Esophagus squamous epithelium (tissue), 5 donors: ENCODE measurements at regions not wholly inside any gene's neighbourhood (a gene's known extent, or its start where the extent isn't known, plus 50 kb on each side); places are given as distances from the start of the nearest gene placed in this dataset.
"Not testable (repeated sequence)": the region's sequence is repeated elsewhere in the genome, so short reads cannot be mapped to it uniquely, and the experiment has no call there.

ENCODE experiments used
- DNase-seq: peaks from one replicate; lab custom pipeline; 2025; lab: John Stamatoyannopoulos, UW
- H3K27ac ChIP-seq, 4 donors: fragments of 200-600 bp; sonication (generic); one replicate each; pipeline ENCODE4 v1.5.1; 2016 to 2019; ENCODE audit warnings: mild to moderate bottlenecking in 1 of 4
- H3K27me3 ChIP-seq, 4 donors: fragments of 200-600 bp; sonication (generic); 1 replicate in 3 of 4; 2 replicates in 1 of 4; pipeline versions ENCODE4 v1.5.1 to v1.6.0; 2017 to 2021; ENCODE audit warnings: antibody characterized with exemption in 1 of 4
- H3K36me3 ChIP-seq, 3 donors: fragments of 200-600 bp; sonication (generic); one replicate each; pipeline ENCODE4 v1.5.1; 2016 to 2019
- H3K4me1 ChIP-seq, 3 donors: fragments of 200-600 bp; sonication (generic); one replicate each; pipeline ENCODE4 v1.5.1; 2017 to 2019
- H3K4me3 ChIP-seq, 4 donors: fragments of 200-600 bp; sonication (generic); 1 replicate in 3 of 4; 2 replicates in 1 of 4; pipeline ENCODE4 v1.5.1; 2016 to 2019; ENCODE audit warnings: mild to moderate bottlenecking in 2 of 4, moderate library complexity in 1 of 4
- H3K9me3 ChIP-seq, 3 donors: fragments of 200-600 bp; sonication (generic); one replicate each; pipeline ENCODE4 v1.5.1; 2016 to 2019
- WGBS, 2 donors: methylation state at CpG; one replicate each; pipeline ENCODE4 v1.1.5; 2018; 5-methylcytosine and 5-hydroxymethylcytosine counted together
- intact Hi-C: fragments of 100-400 bp; cut with DNase I; formaldehyde crosslinking; loops from one replicate; pipeline ENCODE4 v1.15.0; 2022
- donor health status: DM: yes; HTN: yes; CAD: no.

GRCh38 chr10:46720386-46720785 is 141.5 kb downstream of the SYT15 start:
- WGBS, 2 donors, result no CpG with 5 or more reads among the region's 1 CpG
- DNase-seq, intact Hi-C loops, H3K9me3 ChIP-seq, H3K36me3 ChIP-seq, H3K4me1 ChIP-seq, H3K4me3 ChIP-seq, H3K27ac ChIP-seq, H3K27me3 ChIP-seq: not testable (repeated sequence)

- WGBS, 2 donors, result 55 to 79% methylated on average over 3 of the region's 4 CpGs
- H3K9me3 ChIP-seq, H3K27me3 ChIP-seq, DNase-seq, H3K36me3 ChIP-seq, intact Hi-C loops, H3K27ac ChIP-seq, H3K4me3 ChIP-seq, H3K4me1 ChIP-seq: not testable (repeated sequence)
Measured at GRCh38 chr10:46720811-46721518, 142.0 kb downstream of the SYT15 start.

GRCh38 chr10:46724258-46724657 is 145.3 kb downstream of the SYT15 start:
- DNase-seq, H3K4me3 ChIP-seq, H3K27me3 ChIP-seq, H3K36me3 ChIP-seq, H3K4me1 ChIP-seq, H3K9me3 ChIP-seq, H3K27ac ChIP-seq, intact Hi-C loops: not testable (repeated sequence)
- 77 to 80% methylated on average over 3 of the region's 3 CpGs for WGBS, 2 donors

GRCh38 chr10:46728359-46728758 is 149.4 kb downstream of the SYT15 start:
- H3K4me1 ChIP-seq, H3K9me3 ChIP-seq, H3K27me3 ChIP-seq, H3K4me3 ChIP-seq, H3K27ac ChIP-seq, DNase-seq, H3K36me3 ChIP-seq, intact Hi-C loops: not testable (repeated sequence)

GRCh38 chr10:46730729-46731128 is 151.8 kb downstream of the SYT15 start:
- H3K36me3 ChIP-seq, H3K9me3 ChIP-seq, intact Hi-C loops, H3K27me3 ChIP-seq, H3K4me3 ChIP-seq, H3K27ac ChIP-seq, H3K4me1 ChIP-seq, DNase-seq: not testable (repeated sequence)
- no CpG with 5 or more reads among the region's 3 CpGs for WGBS, 2 donors

GRCh38 chr10:46733635-46734261 is 154.8 kb downstream of the SYT15 start:
- no CpG with 5 or more reads among the region's 1 CpG for WGBS, 2 donors
- H3K27me3 ChIP-seq, H3K36me3 ChIP-seq, H3K27ac ChIP-seq, DNase-seq, H3K4me3 ChIP-seq, H3K4me1 ChIP-seq, intact Hi-C loops, H3K9me3 ChIP-seq: not testable (repeated sequence)

- intact Hi-C loops, H3K4me1 ChIP-seq, H3K9me3 ChIP-seq, H3K27ac ChIP-seq, H3K4me3 ChIP-seq, DNase-seq, H3K36me3 ChIP-seq, H3K27me3 ChIP-seq: not testable (repeated sequence)
Measured at GRCh38 chr10:46734262-46734642, 155.3 kb downstream of the SYT15 start.

GRCh38 chr10:46739919-46740318 is 161.0 kb downstream of the SYT15 start:
- H3K27me3 ChIP-seq, DNase-seq, H3K36me3 ChIP-seq, H3K9me3 ChIP-seq, H3K27ac ChIP-seq, H3K4me1 ChIP-seq, intact Hi-C loops, H3K4me3 ChIP-seq: not testable (repeated sequence)
- 80% methylated on average over 2 of the region's 16 CpGs; no CpG with 5 or more reads in 1 of the 2 donors for WGBS, 2 donors

- intact Hi-C loops, DNase-seq, H3K36me3 ChIP-seq, H3K27ac ChIP-seq, H3K27me3 ChIP-seq, H3K4me3 ChIP-seq, H3K9me3 ChIP-seq, H3K4me1 ChIP-seq: not testable (repeated sequence)
- 85% methylated on average over 2 of the region's 17 CpGs; no CpG with 5 or more reads in 1 of the 2 donors for WGBS, 2 donors
Measured at GRCh38 chr10:46740368-46740767, 161.4 kb downstream of the SYT15 start.

- WGBS, 2 donors, result 71% methylated on average over 1 of the region's 3 CpGs; no CpG with 5 or more reads in 1 of the 2 donors
- H3K4me1 ChIP-seq, H3K27ac ChIP-seq, H3K36me3 ChIP-seq, DNase-seq, H3K9me3 ChIP-seq, intact Hi-C loops, H3K4me3 ChIP-seq, H3K27me3 ChIP-seq: not testable (repeated sequence)
Measured at GRCh38 chr10:46749003-46749402, 162.2 kb upstream of the PTPN20 start.

GRCh38 chr10:46749470-46749869 is 161.8 kb upstream of the PTPN20 start:
- H3K9me3 ChIP-seq, H3K27me3 ChIP-seq, H3K27ac ChIP-seq, intact Hi-C loops, H3K36me3 ChIP-seq, DNase-seq, H3K4me3 ChIP-seq, H3K4me1 ChIP-seq: not testable (repeated sequence)
- WGBS, 2 donors, result 80 to 90% methylated on average over 2 of the region's 2 CpGs

- H3K27ac ChIP-seq, H3K9me3 ChIP-seq, H3K27me3 ChIP-seq, DNase-seq, intact Hi-C loops, H3K4me1 ChIP-seq, H3K36me3 ChIP-seq, H3K4me3 ChIP-seq: not testable (repeated sequence)
- WGBS, 2 donors, result no CpG with 5 or more reads among the region's 5 CpGs
Measured at GRCh38 chr10:46753763-46754162, 157.5 kb upstream of the PTPN20 start.

- H3K4me3 ChIP-seq, DNase-seq: not testable (repeated sequence)
Measured at GRCh38 chr10:46761471-46761870, 149.8 kb upstream of the PTPN20 start.

More at GRCh38 chr10:46761471-46761870, 149.8 kb upstream of the PTPN20 start:
- H3K9me3 ChIP-seq, H3K27me3 ChIP-seq, H3K4me1 ChIP-seq, H3K27ac ChIP-seq, intact Hi-C loops, H3K36me3 ChIP-seq: not testable (repeated sequence)
